Neural progenitor cell (in vitro differentiated cells): ENCODE measurements at regions not wholly inside any gene's neighbourhood (a gene's known extent, or its start where the extent isn't known, plus 50 kb on each side); places are given as distances from the start of the nearest gene placed in this dataset.
A peak's percentile ranks its signal among the peaks of the same experiment; 100 is the strongest.
"Not testable (repeated sequence)": the region's sequence is repeated elsewhere in the genome, so short reads cannot be mapped to it uniquely, and the experiment has no call there.

Source experiments
- DNase-seq: peaks from one replicate; pipeline ENCODE4 v3.0.0-alpha.2; 2016; ENCODE audit warnings: low spot score
- H2AFZ ChIP-seq: fragments of 200-600 bp; sonication (generic); replicated peaks from 2 replicates; pipeline ENCODE4 v1.6.1; 2016; ENCODE audit warnings: antibody characterized with exemption
- H3F3A ChIP-seq: fragments of 200-600 bp; sonication (generic); 2 replicates; pipeline ENCODE4 v1.6.1; 2016; ENCODE audit warnings: antibody characterized with exemption, low read depth
- H3K27ac ChIP-seq: fragments of 200-600 bp; sonication (generic); 2 replicates; pipeline ENCODE4 v1.5.1; 2016; ENCODE audit warnings: mild to moderate bottlenecking
- H3K27me3 ChIP-seq: fragments of 200-600 bp; sonication (generic); 2 replicates; pipeline ENCODE4 v1.6.1; 2016; ENCODE audit warnings: mild to moderate bottlenecking, moderate library complexity
- H3K36me3 ChIP-seq: fragments of 200-600 bp; sonication (generic); 2 replicates; pipeline ENCODE4 v1.5.1; 2016
- H3K4me1 ChIP-seq: fragments of 200-600 bp; sonication (generic); 2 replicates; pipeline ENCODE4 v1.6.1; 2016; ENCODE audit warnings: mixed run types
- H3K4me2 ChIP-seq: fragments of 200-600 bp; sonication (generic); 2 replicates; pipeline ENCODE4 v1.6.1; 2016
- H3K4me3 ChIP-seq: fragments of 200-600 bp; sonication (generic); 2 replicates; pipeline ENCODE4 v1.5.1; 2016
- H3K79me2 ChIP-seq: fragments of 200-600 bp; sonication (generic); 2 replicates; pipeline ENCODE4 v1.6.1; 2016; ENCODE audit warnings: low read depth
- H3K9ac ChIP-seq: fragments of 200-600 bp; sonication (generic); 2 replicates; pipeline ENCODE4 v1.6.1; 2016
- H3K9me3 ChIP-seq: fragments of 200-600 bp; sonication (generic); 2 replicates; pipeline ENCODE4 v1.5.1; 2016; ENCODE audit warnings: low read depth
- H4K20me1 ChIP-seq: fragments of 200-600 bp; sonication (generic); 2 replicates; pipeline ENCODE4 v1.6.1; 2016; ENCODE audit warnings: low read depth
- H3K27ac Mint-ChIP-seq: 3 replicates; pipeline ENCODE4 v1.8.0; 2021; ENCODE audit warnings: mixed read lengths
- H3K27me3 Mint-ChIP-seq: 2 replicates; pipeline ENCODE4 v1.8.0; 2022; ENCODE audit warnings: low read depth, mild to moderate bottlenecking, inconsistent platforms, moderate library complexity, mixed read lengths; ENCODE audit not compliant: insufficient read depth
- H3K36me3 Mint-ChIP-seq: 3 replicates; pipeline ENCODE4 v1.8.0; 2021; ENCODE audit warnings: mixed read lengths
- H3K4me1 Mint-ChIP-seq: 3 replicates; pipeline ENCODE4 v1.8.0; 2021; ENCODE audit warnings: mixed read lengths
- H3K4me3 Mint-ChIP-seq: 3 replicates; pipeline ENCODE4 v1.8.0; 2021; ENCODE audit warnings: mild to moderate bottlenecking, moderate library complexity, mixed read lengths
- H3K9me3 Mint-ChIP-seq: 3 replicates; pipeline ENCODE4 v1.8.0; 2020; ENCODE audit warnings: mixed read lengths
- EZH2 ChIP-seq: fragments of 200-600 bp; sonication (generic); IDR thresholded peaks from 2 replicates; pipeline ENCODE4 v1.6.1; 2017; ENCODE audit warnings: antibody characterized with exemption, mild to moderate bottlenecking, moderate library complexity
- EZH2phosphoT487 ChIP-seq: fragments of 200-600 bp; sonication (generic); IDR thresholded peaks from 2 replicates; pipeline ENCODE4 v1.6.1; 2017; ENCODE audit warnings: antibody characterized with exemption
- TF ChIP-seq, protein P1 (sequence below): fragments of 200-600 bp; sonication (generic); IDR thresholded peaks from 2 replicates; pipeline ENCODE4 v1.5.1; 2017; ENCODE audit warnings: antibody characterized with exemption, mild to moderate bottlenecking

DNA sequence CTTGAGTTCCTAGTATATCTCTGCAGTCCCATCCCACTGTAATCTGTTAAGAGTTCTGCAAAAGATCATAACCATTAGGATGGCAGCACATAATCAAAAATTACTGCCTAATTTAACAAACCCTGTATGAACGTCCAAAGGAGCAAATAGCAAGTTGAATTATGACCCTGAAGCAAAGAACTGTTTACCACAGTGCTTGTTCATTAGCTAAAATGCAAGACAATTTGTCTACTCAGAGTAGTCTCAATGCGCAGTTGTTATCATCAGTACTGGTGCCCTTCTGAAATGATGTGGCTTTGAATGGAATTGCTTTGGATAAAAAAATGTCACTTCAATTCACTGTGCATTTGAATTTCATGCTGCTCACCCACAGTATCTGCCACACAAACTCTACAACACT, 817.0 kb downstream of the SORCS1 start:
- Histone ChIP-seq H2AFZ (no peak overlapping the region), H3K4me1 (no peaks in the 10 kb centered on the region), H3K27me3 (no peaks in the 10 kb centered on the region), H3K4me3 (no peak overlapping the region), H3F3A (no peaks in the 10 kb centered on the region), H3K79me2 (no peaks in the 10 kb centered on the region), H3K4me2 (no peak overlapping the region), H3K9me3 (no peaks in the 10 kb centered on the region), H4K20me1 (no peaks in the 10 kb centered on the region), H3K27ac (no peak overlapping the region), H3K9ac (no peak overlapping the region), H3K36me3 (no peaks in the 10 kb centered on the region)
- Mint-ChIP-seq H3K9me3 (no peaks in the 10 kb centered on the region), H3K36me3 (no peaks in the 10 kb centered on the region), H3K4me1 (no peaks in the 10 kb centered on the region), H3K27me3 (peaks cover 2% of the 10 kb centered on the region), H3K4me3 (no peak overlapping the region), H3K27ac (no peak overlapping the region)
- DNase-seq, result no peak
- no peak for TF ChIP-seq EZH2

DNA sequence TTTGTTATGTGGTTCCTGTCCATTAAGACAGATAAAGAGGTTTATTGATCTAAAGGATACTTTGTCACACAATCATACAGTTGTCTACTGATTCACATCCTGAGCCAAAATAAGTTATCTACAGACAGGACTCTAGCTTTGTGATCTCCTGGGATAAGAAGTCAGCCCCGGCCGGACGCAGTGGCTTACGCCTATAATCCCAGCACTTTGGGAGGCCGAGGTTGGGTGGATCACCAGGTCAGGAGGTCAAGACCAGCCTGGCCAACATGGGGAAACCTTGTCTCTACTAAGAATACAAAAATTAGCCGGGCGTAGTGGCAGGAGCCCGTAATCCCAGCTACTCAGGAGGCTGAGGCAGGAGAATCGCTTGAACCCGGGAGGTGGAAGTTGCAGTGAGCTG, 821.0 kb downstream of the SORCS1 start:
- DNase-seq, H3K79me2 ChIP-seq, H3K27me3 ChIP-seq, H3K36me3 Mint-ChIP-seq, H4K20me1 ChIP-seq, H3K27me3 Mint-ChIP-seq, H3K4me1 ChIP-seq, H3K4me1 Mint-ChIP-seq, H3K4me3 ChIP-seq, H3K27ac Mint-ChIP-seq, H3K9me3 ChIP-seq, H3K27ac ChIP-seq, H3K9ac ChIP-seq, H3K4me2 ChIP-seq, H3K9me3 Mint-ChIP-seq, H2AFZ ChIP-seq, H3K4me3 Mint-ChIP-seq, H3F3A ChIP-seq, H3K36me3 ChIP-seq: not testable (repeated sequence)

DNA sequence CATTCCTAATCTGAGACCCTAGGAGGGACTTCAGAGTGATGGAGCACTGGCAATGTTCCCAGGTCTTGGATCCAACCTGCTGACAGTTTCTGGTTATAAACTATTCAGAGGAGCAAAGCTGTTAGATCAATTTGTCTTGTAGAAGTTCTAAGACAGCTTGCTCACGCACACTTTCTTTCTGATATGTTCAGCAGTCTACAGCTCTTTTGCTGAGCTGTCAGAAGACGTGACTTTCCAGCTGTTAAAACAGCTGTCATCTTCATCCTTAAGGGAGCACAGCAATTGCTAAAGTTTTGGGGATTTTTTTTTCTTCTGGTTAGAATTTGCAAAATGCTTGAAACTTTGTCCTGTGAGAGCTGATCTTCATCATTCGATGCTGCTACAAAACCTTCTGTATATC, 823.1 kb downstream of the SORCS1 start:
- no peak overlapping the region for H3K4me2 ChIP-seq
- DNase-seq, result no peak
- TF ChIP-seq EZH2phosphoT487 (no peak), EZH2 (no peak)
- TF ChIP-seq, protein P1, sequence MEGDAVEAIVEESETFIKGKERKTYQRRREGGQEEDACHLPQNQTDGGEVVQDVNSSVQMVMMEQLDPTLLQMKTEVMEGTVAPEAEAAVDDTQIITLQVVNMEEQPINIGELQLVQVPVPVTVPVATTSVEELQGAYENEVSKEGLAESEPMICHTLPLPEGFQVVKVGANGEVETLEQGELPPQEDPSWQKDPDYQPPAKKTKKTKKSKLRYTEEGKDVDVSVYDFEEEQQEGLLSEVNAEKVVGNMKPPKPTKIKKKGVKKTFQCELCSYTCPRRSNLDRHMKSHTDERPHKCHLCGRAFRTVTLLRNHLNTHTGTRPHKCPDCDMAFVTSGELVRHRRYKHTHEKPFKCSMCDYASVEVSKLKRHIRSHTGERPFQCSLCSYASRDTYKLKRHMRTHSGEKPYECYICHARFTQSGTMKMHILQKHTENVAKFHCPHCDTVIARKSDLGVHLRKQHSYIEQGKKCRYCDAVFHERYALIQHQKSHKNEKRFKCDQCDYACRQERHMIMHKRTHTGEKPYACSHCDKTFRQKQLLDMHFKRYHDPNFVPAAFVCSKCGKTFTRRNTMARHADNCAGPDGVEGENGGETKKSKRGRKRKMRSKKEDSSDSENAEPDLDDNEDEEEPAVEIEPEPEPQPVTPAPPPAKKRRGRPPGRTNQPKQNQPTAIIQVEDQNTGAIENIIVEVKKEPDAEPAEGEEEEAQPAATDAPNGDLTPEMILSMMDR, result no peak
- no peak overlapping the region for H3K27ac ChIP-seq
- H3K27ac Mint-ChIP-seq, result no peak overlapping the region
- no peaks in the 10 kb centered on the region for H3K9me3 ChIP-seq
- H4K20me1 ChIP-seq, result no peaks in the 10 kb centered on the region
- no peaks in the 10 kb centered on the region for H3K36me3 Mint-ChIP-seq
- H3K9ac ChIP-seq, result no peak overlapping the region
- H3K4me3 Mint-ChIP-seq, result no peak overlapping the region
- H3K79me2 ChIP-seq, result no peaks in the 10 kb centered on the region
- peak overlapping the region; percentile 17 for H2AFZ ChIP-seq
- peaks cover under 1% of the 10 kb centered on the region for H3K27me3 Mint-ChIP-seq
- H3F3A ChIP-seq, result no peaks in the 10 kb centered on the region
- H3K9me3 Mint-ChIP-seq, result no peaks in the 10 kb centered on the region
- no peaks in the 10 kb centered on the region for H3K4me1 Mint-ChIP-seq
- no peak overlapping the region for H3K4me3 ChIP-seq
- H3K36me3 ChIP-seq, result no peaks in the 10 kb centered on the region
- H3K4me1 ChIP-seq, result no peaks in the 10 kb centered on the region
- H3K27me3 ChIP-seq, result no peaks in the 10 kb centered on the region

DNA sequence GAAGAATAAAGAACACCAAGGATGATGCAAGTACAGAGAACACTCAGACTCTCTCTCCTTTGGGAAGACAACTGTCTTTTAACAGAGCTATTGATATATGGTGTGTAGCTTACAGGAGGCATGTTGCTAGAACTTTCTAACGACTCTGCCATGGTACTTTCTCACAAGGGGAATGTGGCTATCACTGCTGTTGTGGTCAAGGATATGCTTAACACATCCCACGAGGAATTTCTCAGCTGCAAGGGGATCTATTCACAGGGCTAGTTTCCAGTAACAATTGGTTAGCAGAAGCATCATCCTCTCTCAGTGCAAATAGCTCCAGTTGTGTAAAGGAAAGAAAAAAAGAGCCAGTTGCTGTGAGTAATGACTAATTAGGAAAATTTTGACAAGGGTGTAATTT, 826.0 kb downstream of the SORCS1 start:
- DNase-seq, result peak; percentile 12
- H3K27ac Mint-ChIP-seq, result no peak overlapping the region
- Histone ChIP-seq H3K36me3 (no peaks in the 10 kb centered on the region), H3K9ac (no peak overlapping the region), H3K9me3 (no peaks in the 10 kb centered on the region), H3K4me1 (no peaks in the 10 kb centered on the region), H3K4me3 (no peak overlapping the region), H4K20me1 (no peaks in the 10 kb centered on the region), H3K4me2 (no peak overlapping the region), H2AFZ (no peak overlapping the region), H3K79me2 (no peaks in the 10 kb centered on the region), H3K27me3 (no peaks in the 10 kb centered on the region), H3K27ac (no peak overlapping the region), H3F3A (no peaks in the 10 kb centered on the region)
- H3K36me3 Mint-ChIP-seq, result no peaks in the 10 kb centered on the region
- H3K27me3 Mint-ChIP-seq, result peaks cover 2% of the 10 kb centered on the region
- no peaks in the 10 kb centered on the region for H3K9me3 Mint-ChIP-seq
- TF ChIP-seq EZH2 (no peak), EZH2phosphoT487 (no peak)
- TF ChIP-seq, protein P1, result no peak
- no peaks in the 10 kb centered on the region for H3K4me1 Mint-ChIP-seq
- no peak overlapping the region for H3K4me3 Mint-ChIP-seq
